HEK293T (cell line): ENCODE measurements at regions not wholly inside any gene's neighbourhood (a gene's known extent, or its start where the extent isn't known, plus 50 kb on each side); places are given as distances from the start of the nearest gene placed in this dataset.

Experiments
- HDGF ChIP-seq: fragments of 450-650 bp; IDR thresholded peaks from 2 replicates; pipeline ENCODE4 v1.6.1; 2017; ENCODE audit warnings: antibody characterized with exemption, borderline replicate concordance
- NFRKB ChIP-seq: fragments of 450-650 bp; IDR thresholded peaks from 2 replicates; pipeline ENCODE4 v1.6.1; 2016; ENCODE audit warnings: mild to moderate bottlenecking, moderate library complexity
- SUZ12 ChIP-seq: fragments of 450-650 bp; IDR thresholded peaks from 2 replicates; pipeline ENCODE4 v1.6.1; 2016; ENCODE audit warnings: mild to moderate bottlenecking
- TARDBP ChIP-seq: fragments of 450-650 bp; IDR thresholded peaks from 2 replicates; pipeline ENCODE4 v1.6.1; 2016

- TF ChIP-seq HDGF (no peak), NFRKB (no peak), TARDBP (no peak), SUZ12 (no peak)
Measured at GRCh38 chr5:152638996-152639552, 234.0 kb upstream of the NMUR2 start.
